OCI-LY1 (cell line): ENCODE measurements at regions not wholly inside any gene's neighbourhood (a gene's known extent, or its start where the extent isn't known, plus 50 kb on each side); places are given as distances from the start of the nearest gene placed in this dataset.

ENCODE experiments used
- H2AFZ ChIP-seq: fragments of 200-600 bp; sonication (generic), shearing (Covaris generic); 2 replicates; pipeline ENCODE4 v1.6.0; 2014; ENCODE audit warnings: antibody characterized with exemption, mild to moderate bottlenecking, low read length
- H3F3A ChIP-seq: fragments of 200-600 bp; sonication (generic), shearing (Covaris generic); 2 replicates; pipeline ENCODE4 v1.6.0; 2014; ENCODE audit warnings: mild to moderate bottlenecking, antibody characterized with exemption, low read length, moderate library complexity; ENCODE audit not compliant: insufficient read depth
- H3K27ac ChIP-seq: fragments of 200-600 bp; sonication (generic); 2 replicates; pipeline ENCODE4 v1.5.1; 2014; ENCODE audit warnings: low read length, mixed run types, mild to moderate bottlenecking, low read depth; ENCODE audit not compliant: poor library complexity, severe bottlenecking
- H3K27me3 ChIP-seq: fragments of 200-600 bp; sonication (generic); 2 replicates; pipeline ENCODE4 v1.6.0; 2014; ENCODE audit warnings: antibody characterized with exemption, mild to moderate bottlenecking, low read length, moderate library complexity; ENCODE audit not compliant: insufficient read depth
- H3K36me3 ChIP-seq: fragments of 200-600 bp; sonication (generic); 2 replicates; pipeline ENCODE4 v1.6.1; 2014; ENCODE audit warnings: mild to moderate bottlenecking, antibody characterized with exemption, low read length, moderate library complexity, mixed read lengths; ENCODE audit not compliant: insufficient read depth
- H3K4me1 ChIP-seq: fragments of 200-600 bp; sonication (generic); 2 replicates; pipeline ENCODE4 v1.5.1; 2014; ENCODE audit warnings: mild to moderate bottlenecking, low read length, moderate library complexity; ENCODE audit not compliant: insufficient read depth, severe bottlenecking
- H3K4me2 ChIP-seq: fragments of 200-600 bp; sonication (generic), shearing (Covaris generic); 2 replicates; pipeline ENCODE4 v1.6.1; 2014; ENCODE audit warnings: low read length
- H3K4me3 ChIP-seq: fragments of 200-600 bp; sonication (generic); 2 replicates; pipeline ENCODE4 v1.5.1; 2014; ENCODE audit warnings: low read length, low read depth, mild to moderate bottlenecking, mixed read lengths; ENCODE audit not compliant: poor library complexity, severe bottlenecking
- H3K79me2 ChIP-seq: fragments of 200-600 bp; shearing (Covaris generic); 2 replicates; pipeline ENCODE4 v1.6.1; 2016; ENCODE audit warnings: mixed run types, low read length, mixed read lengths; ENCODE audit not compliant: insufficient read depth
- H3K9ac ChIP-seq: fragments of 200-600 bp; sonication (generic), shearing (Covaris generic); 2 replicates; pipeline ENCODE4 v1.6.1; 2014; ENCODE audit warnings: mild to moderate bottlenecking, low read length, mixed read lengths
- H3K9me2 ChIP-seq: fragments of 200-600 bp; sonication (generic), shearing (Covaris generic); 2 replicates; pipeline ENCODE4 v1.6.1; 2014; ENCODE audit warnings: low read depth, mild to moderate bottlenecking, low read length, mixed read lengths
- H3K9me3 ChIP-seq: fragments of 200-600 bp; shearing (Covaris generic); 2 replicates; pipeline ENCODE4 v1.6.1; 2014; ENCODE audit warnings: low read length, mixed read lengths
- H4K20me1 ChIP-seq: fragments of 200-600 bp; sonication (generic), shearing (Covaris generic); 2 replicates; pipeline ENCODE4 v1.6.0; 2016; ENCODE audit warnings: mild to moderate bottlenecking, low read length; ENCODE audit not compliant: insufficient read depth
- CTCF ChIP-seq: fragments of 200-600 bp; sonication (generic), shearing (Covaris generic); IDR thresholded peaks from 2 replicates; pipeline ENCODE4 v1.5.1; 2017; ENCODE audit warnings: mild to moderate bottlenecking, antibody characterized with exemption, low read length, moderate library complexity, mixed read lengths
- EZH2 ChIP-seq: fragments of 200-600 bp; sonication (generic), shearing (Covaris generic); IDR thresholded peaks from 2 replicates; pipeline ENCODE4 v1.8.0; 2017; ENCODE audit warnings: borderline replicate concordance, mixed run types, mild to moderate bottlenecking, antibody characterized with exemption, low read length, moderate library complexity, mixed read lengths

- H3K4me1 ChIP-seq, result no peaks in the 10 kb centered on the region
- H2AFZ ChIP-seq, result no peak overlapping the region
- H3K9me3 ChIP-seq, result no peaks in the 10 kb centered on the region
- H3K27ac ChIP-seq, result no peak overlapping the region
- H4K20me1 ChIP-seq, result no peaks in the 10 kb centered on the region
- no peaks in the 10 kb centered on the region for H3K9me2 ChIP-seq
- H3F3A ChIP-seq, result no peaks in the 10 kb centered on the region
- TF ChIP-seq CTCF (no peak), EZH2 (no peak)
- H3K27me3 ChIP-seq, result no peaks in the 10 kb centered on the region
- H3K36me3 ChIP-seq, result no peaks in the 10 kb centered on the region
- H3K4me2 ChIP-seq, result no peak overlapping the region
- H3K79me2 ChIP-seq, result no peaks in the 10 kb centered on the region
- no peak overlapping the region for H3K4me3 ChIP-seq
- no peak overlapping the region for H3K9ac ChIP-seq
Measured at GRCh38 chr5:68084396-68084795, 131.2 kb upstream of the PIK3R1 start.

DNA sequence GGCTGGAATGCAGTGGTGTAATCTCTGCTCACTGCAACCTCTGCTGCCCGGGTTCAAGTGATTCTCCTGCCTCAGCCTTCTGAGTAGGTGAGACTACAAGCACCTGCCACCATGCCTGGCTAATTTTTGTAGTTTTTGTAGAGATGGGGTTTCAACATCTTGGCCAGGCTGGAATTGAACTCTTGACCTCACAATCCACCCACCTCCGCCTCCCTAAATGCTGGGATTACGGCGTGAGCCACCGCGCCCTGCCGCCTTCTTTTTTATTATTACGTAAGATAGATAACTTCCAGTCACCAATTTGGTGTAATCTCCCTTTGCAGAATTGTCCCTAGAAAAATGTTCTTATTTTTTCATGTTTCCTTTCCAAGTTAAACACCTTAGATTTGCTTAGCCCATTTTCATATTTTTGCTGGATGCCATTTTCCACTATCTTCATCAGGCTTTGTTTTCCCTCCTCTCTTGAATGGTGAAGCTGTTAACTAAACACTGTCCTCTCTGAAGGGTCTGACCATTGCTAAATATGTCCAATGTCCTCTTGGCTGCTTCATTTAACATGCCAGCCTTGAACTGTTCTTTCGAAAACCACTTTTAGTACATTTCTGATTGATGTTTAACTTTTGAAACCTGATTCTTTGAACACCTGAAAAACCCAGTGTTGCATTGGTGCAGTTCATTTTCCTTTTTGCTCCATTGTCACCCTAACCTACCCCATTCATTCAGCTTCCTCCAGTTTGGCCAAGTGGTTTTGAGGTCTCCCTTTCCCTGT, 135.1 kb upstream of the PIK3R1 start:
- Histone ChIP-seq H4K20me1 (no peaks in the 10 kb centered on the region), H3F3A (no peaks in the 10 kb centered on the region), H3K36me3 (no peaks in the 10 kb centered on the region), H3K27me3 (no peaks in the 10 kb centered on the region), H2AFZ (no peak overlapping the region), H3K4me3 (no peak overlapping the region), H3K9me2 (no peaks in the 10 kb centered on the region), H3K9me3 (no peaks in the 10 kb centered on the region), H3K27ac (no peak overlapping the region), H3K9ac (no peak overlapping the region), H3K79me2 (no peaks in the 10 kb centered on the region), H3K4me2 (no peak overlapping the region), H3K4me1 (no peaks in the 10 kb centered on the region)
- TF ChIP-seq CTCF, result no peak
- TF ChIP-seq EZH2, result no peak

GRCh38 chr5:68077349-68077894, 138.1 kb upstream of the PIK3R1 start:
- Histone ChIP-seq H3K9ac (no peak overlapping the region), H3K4me1 (no peaks in the 10 kb centered on the region), H3K4me2 (no peak overlapping the region), H3K36me3 (no peaks in the 10 kb centered on the region), H3K27me3 (no peaks in the 10 kb centered on the region), H3K9me3 (no peaks in the 10 kb centered on the region), H3F3A (no peaks in the 10 kb centered on the region), H3K27ac (no peak overlapping the region), H3K79me2 (no peaks in the 10 kb centered on the region), H4K20me1 (no peaks in the 10 kb centered on the region), H2AFZ (no peak overlapping the region), H3K9me2 (no peaks in the 10 kb centered on the region), H3K4me3 (no peak overlapping the region)
- TF ChIP-seq CTCF, result no peak
- TF ChIP-seq EZH2, result no peak
